ENCODE measurements at regions not wholly inside any gene's neighbourhood (a gene's known extent, or its start where the extent isn't known, plus 50 kb on each side); places are given as distances from the start of the nearest gene placed in this dataset.

GRCh38 chr4:188228279-188228678 is 89.0 kb downstream of the TRIML1 start:
- TF ChIP-seq POLR2AphosphoS5 (IDR thresholded peaks at IDR 0.05) (no peak), POLR2A (IDR thresholded peaks at IDR 0.05) (no peak)

All from spleen (tissue), 3 donors.